Epithelial cell of proximal tubule (primary cell): ENCODE measurements at regions not wholly inside any gene's neighbourhood (a gene's known extent, or its start where the extent isn't known, plus 50 kb on each side); places are given as distances from the start of the nearest gene placed in this dataset.

Source experiments
- DNase-seq: peaks from one replicate; pipeline ENCODE4 v3.0.0-alpha.2; 2011; ENCODE audit warnings: low read depth
- H3K4me3 ChIP-seq: 2 replicates; pipeline ENCODE4 v1.5.1; 2011; ENCODE audit warnings: low read depth, mild to moderate bottlenecking, low read length
- CTCF ChIP-seq: conservative IDR thresholded peaks from 2 replicates; pipeline ENCODE4 v1.5.1; 2012; ENCODE audit warnings: low read depth, mild to moderate bottlenecking, low read length

DNA sequence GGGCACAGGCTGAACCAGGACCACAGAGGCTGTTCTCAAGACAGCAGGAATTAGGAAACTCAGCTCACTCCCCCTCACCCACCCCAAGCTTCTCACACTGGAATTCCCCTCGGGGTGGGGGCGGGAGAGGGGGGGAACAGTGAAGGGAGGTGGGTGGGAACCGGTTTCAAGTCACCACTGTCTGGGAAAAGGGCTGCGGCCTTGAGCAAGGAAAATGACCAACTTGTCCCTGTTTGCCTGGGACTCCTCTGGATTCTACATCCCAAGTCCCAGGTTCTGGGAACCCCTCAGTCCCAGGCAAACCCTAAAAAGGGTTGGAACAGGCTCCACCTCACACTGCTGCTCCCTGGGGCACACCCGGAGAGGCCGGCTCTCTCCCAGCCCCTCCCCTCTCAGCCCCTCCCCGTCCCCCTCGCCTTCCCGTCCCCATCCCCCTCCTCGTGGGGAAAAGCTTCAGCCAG, 230.7 kb downstream of the TFAP2C start:
- TF ChIP-seq CTCF: no peak
- no peak overlapping the region for H3K4me3 ChIP-seq
- DNase-seq: no peak

- DNase-seq: no peak
- TF ChIP-seq CTCF: no peak
- no peak overlapping the region for H3K4me3 ChIP-seq
Observed at GRCh38 chr20:56860413-56860812, 231.3 kb downstream of the TFAP2C start.

DNA sequence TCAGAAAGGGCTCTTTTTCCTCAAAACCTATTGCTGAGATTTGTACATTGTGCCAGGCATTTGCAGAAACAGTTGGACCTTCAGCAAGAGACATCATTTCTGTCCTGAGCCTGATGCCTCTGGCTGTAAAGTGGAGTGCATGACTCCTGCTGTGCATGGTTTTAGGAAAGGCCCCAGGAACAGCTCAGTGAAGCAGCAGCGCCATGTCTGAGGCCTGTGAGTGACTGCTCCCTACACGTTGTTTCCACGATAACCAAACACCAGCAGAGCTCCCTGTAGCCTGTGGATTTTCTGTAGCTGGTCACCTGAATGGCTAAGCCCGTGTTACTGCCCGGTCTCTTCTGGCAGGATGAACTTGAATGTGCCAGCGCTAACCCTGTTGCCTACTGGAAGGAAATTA, 232.5 kb downstream of the TFAP2C start:
- TF ChIP-seq CTCF: no peak
- DNase-seq: no peak
- no peak overlapping the region for H3K4me3 ChIP-seq

DNA sequence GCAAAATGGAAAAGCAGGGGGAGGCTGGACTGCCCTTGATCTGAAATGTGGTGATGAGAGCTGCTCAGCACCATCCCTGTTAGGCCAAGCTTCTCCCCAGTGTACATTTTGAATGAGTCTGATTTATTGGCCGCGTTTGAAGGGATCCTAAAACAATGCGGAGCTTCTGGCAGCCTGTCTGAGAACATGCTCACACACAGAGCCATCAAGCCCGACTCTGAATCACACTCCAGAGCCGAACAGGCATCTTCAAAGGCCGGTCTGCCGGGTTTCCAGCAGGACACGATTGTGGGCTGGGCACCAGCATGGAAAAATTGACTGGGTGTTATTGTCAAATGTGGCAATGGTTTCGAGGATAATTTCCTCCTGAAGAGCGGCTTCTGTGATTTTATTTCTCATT, 235.9 kb downstream of the TFAP2C start:
- TF ChIP-seq CTCF: no peak
- no peak for DNase-seq
- H3K4me3 ChIP-seq: no peak overlapping the region

DNA sequence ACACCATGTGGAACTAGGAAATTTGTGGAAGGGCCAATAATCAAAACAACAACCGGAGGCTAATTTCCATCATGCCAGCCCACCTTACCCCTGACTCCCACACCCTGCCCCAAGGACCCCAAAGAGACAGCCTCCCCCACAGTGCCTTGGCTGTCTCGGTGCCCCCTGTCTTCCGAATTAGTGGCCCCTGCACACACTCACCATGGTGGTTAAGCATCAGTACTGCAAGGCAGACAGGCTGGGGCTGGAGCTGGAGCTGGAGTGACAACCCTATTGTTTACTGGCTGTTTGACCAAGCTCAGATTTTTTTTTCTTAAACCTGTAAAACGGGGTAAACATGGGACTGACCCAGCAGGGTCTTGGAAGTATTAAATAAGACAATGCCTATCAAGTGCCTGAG, 238.0 kb downstream of the TFAP2C start:
- no peak for DNase-seq
- no peak overlapping the region for H3K4me3 ChIP-seq
- no peak for TF ChIP-seq CTCF

- DNase-seq: no peak
- no peak overlapping the region for H3K4me3 ChIP-seq
- TF ChIP-seq CTCF: no peak
Observed at GRCh38 chr20:56868746-56869145, 239.6 kb downstream of the TFAP2C start.

- no peak for DNase-seq
- H3K4me3 ChIP-seq: no peak overlapping the region
- TF ChIP-seq CTCF: no peak
Observed at GRCh38 chr20:56870271-56870670, 241.2 kb downstream of the TFAP2C start.
